Smooth muscle cell (in vitro differentiated cells): ENCODE measurements at regions not wholly inside any gene's neighbourhood (a gene's known extent, or its start where the extent isn't known, plus 50 kb on each side); places are given as distances from the start of the nearest gene placed in this dataset.

Source experiments
- DNase-seq: peaks from one replicate; lab custom pipeline; 2025; ENCODE audit not compliant: unreplicated experiment; lab: John Stamatoyannopoulos, UW
- H2AFZ ChIP-seq: fragments of 200-600 bp; sonication (generic); 2 replicates; pipeline ENCODE4 v1.6.0; 2016; ENCODE audit warnings: antibody characterized with exemption, low read depth, mild to moderate bottlenecking
- H3F3A ChIP-seq: fragments of 200-600 bp; sonication (generic); 2 replicates; pipeline ENCODE4 v1.6.0; 2017; ENCODE audit warnings: antibody characterized with exemption, low read depth
- H3K27ac ChIP-seq: fragments of 200-600 bp; sonication (generic); 2 replicates; pipeline ENCODE4 v1.5.1; 2016; ENCODE audit warnings: low read depth, mild to moderate bottlenecking
- H3K27me3 ChIP-seq: fragments of 200-600 bp; sonication (generic); 2 replicates; pipeline ENCODE4 v1.6.1; 2016; ENCODE audit warnings: low read depth, mild to moderate bottlenecking
- H3K36me3 ChIP-seq: fragments of 200-600 bp; sonication (generic); 2 replicates; pipeline ENCODE4 v1.5.1; 2016; ENCODE audit warnings: low read depth
- H3K4me1 ChIP-seq: fragments of 200-600 bp; sonication (generic); 2 replicates; pipeline ENCODE4 v1.5.1; 2016; ENCODE audit warnings: low read depth
- H3K4me2 ChIP-seq: fragments of 200-600 bp; sonication (generic); 2 replicates; pipeline ENCODE4 v1.6.0; 2016; ENCODE audit warnings: mild to moderate bottlenecking
- H3K4me3 ChIP-seq: fragments of 200-600 bp; sonication (generic); 2 replicates; pipeline ENCODE4 v1.5.1; 2016; ENCODE audit warnings: mild to moderate bottlenecking
- H3K79me2 ChIP-seq: fragments of 200-600 bp; sonication (generic); 2 replicates; pipeline ENCODE4 v1.6.0; 2016; ENCODE audit warnings: low read depth, mild to moderate bottlenecking
- H3K9ac ChIP-seq: fragments of 200-600 bp; sonication (generic); 2 replicates; pipeline ENCODE4 v1.6.0; 2016; ENCODE audit warnings: low read depth
- H3K9me3 ChIP-seq: fragments of 200-600 bp; sonication (generic); replicated peaks from 2 replicates; pipeline ENCODE4 v1.5.1; 2016; ENCODE audit warnings: low read depth
- H4K20me1 ChIP-seq: fragments of 200-600 bp; sonication (generic); 2 replicates; pipeline ENCODE4 v1.6.0; 2016; ENCODE audit warnings: low read depth
- CTCF ChIP-seq: fragments of 200-600 bp; sonication (generic); IDR thresholded peaks from 2 replicates; pipeline ENCODE4 v1.5.1; 2017; ENCODE audit warnings: borderline replicate concordance, mild to moderate bottlenecking, antibody characterized with exemption; ENCODE audit not compliant: insufficient read depth, poor library complexity, severe bottlenecking
- whole genome bisulfite sequencing: methylation state at CpG from one replicate; pipeline ENCODE4 v1.1.7; 2016; ENCODE audit warnings: low lambda C conversion rate; 5-methylcytosine and 5-hydroxymethylcytosine counted together

- Histone ChIP-seq H3F3A (no peaks in the 10 kb centered on the region), H3K4me3 (no peak overlapping the region), H3K27me3 (no peaks in the 10 kb centered on the region), H3K79me2 (no peaks in the 10 kb centered on the region), H4K20me1 (no peaks in the 10 kb centered on the region), H3K4me2 (no peak overlapping the region), H3K4me1 (no peaks in the 10 kb centered on the region), H3K27ac (no peak overlapping the region), H3K9me3 (no peaks in the 10 kb centered on the region), H3K36me3 (no peaks in the 10 kb centered on the region), H2AFZ (no peak overlapping the region), H3K9ac (no peak overlapping the region)
- no peak for DNase-seq
- TF ChIP-seq CTCF: no peak
- 85% methylated on average over 1 of the region's 1 CpG for WGBS
Observed at GRCh38 chr11:82024760-82025159, 708.9 kb downstream of the FAM181B start.

DNA sequence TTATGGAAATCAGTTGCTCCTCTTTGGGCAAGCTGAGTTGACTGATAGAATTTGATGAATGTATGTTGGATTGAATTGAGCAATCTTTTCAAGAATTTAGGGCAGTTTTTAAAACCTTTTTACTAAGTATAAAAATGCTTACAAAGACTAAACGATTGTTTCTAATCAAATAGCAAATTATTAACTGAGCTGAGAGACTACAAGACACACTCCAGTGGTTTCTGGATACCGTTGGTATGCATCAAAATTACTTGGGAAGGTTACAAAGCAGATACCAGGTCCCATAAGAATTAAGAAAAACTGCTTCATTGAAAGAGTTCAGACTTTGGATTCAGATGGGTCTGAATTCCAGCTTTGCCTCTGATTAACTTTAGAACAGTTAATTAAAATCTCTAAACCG lies 721.4 kb downstream of the FAM181B start:
- no peak overlapping the region for H3K27ac ChIP-seq
- H3K9ac ChIP-seq: no peak overlapping the region
- no peaks in the 10 kb centered on the region for H3K27me3 ChIP-seq
- H3K4me1 ChIP-seq: no peaks in the 10 kb centered on the region
- no peaks in the 10 kb centered on the region for H4K20me1 ChIP-seq
- H3K4me2 ChIP-seq: no peak overlapping the region
- H3K79me2 ChIP-seq: no peaks in the 10 kb centered on the region
- H3K4me3 ChIP-seq: no peak overlapping the region
- WGBS: 86% methylated on average over 3 of the region's 3 CpGs
- no peak for DNase-seq
- no peak for TF ChIP-seq CTCF
- no peaks in the 10 kb centered on the region for H3F3A ChIP-seq
- no peak overlapping the region for H2AFZ ChIP-seq
- no peaks in the 10 kb centered on the region for H3K9me3 ChIP-seq
- no peaks in the 10 kb centered on the region for H3K36me3 ChIP-seq

- no peak overlapping the region for H3K4me3 ChIP-seq
- 85% methylated on average over 2 of the region's 2 CpGs for WGBS
- H2AFZ ChIP-seq: no peak overlapping the region
Observed at GRCh38 chr11:82009133-82009532, 724.5 kb downstream of the FAM181B start.

More at GRCh38 chr11:82009133-82009532, 724.5 kb downstream of the FAM181B start:
- no peaks in the 10 kb centered on the region for H3K9me3 ChIP-seq
- no peak overlapping the region for H3K9ac ChIP-seq
- no peak for DNase-seq
- no peaks in the 10 kb centered on the region for H3K4me1 ChIP-seq
- H3K36me3 ChIP-seq: no peaks in the 10 kb centered on the region
- no peaks in the 10 kb centered on the region for H3K27me3 ChIP-seq
- no peaks in the 10 kb centered on the region for H4K20me1 ChIP-seq
- H3K4me2 ChIP-seq: no peak overlapping the region
- no peaks in the 10 kb centered on the region for H3K79me2 ChIP-seq
- H3F3A ChIP-seq: no peaks in the 10 kb centered on the region
- H3K27ac ChIP-seq: no peak overlapping the region
- TF ChIP-seq CTCF: no peak
